HepG2 (cell line): ENCODE measurements at regions not wholly inside any gene's neighbourhood (a gene's known extent, or its start where the extent isn't known, plus 50 kb on each side); places are given as distances from the start of the nearest gene placed in this dataset.

Source experiments
- ATAC-seq: fragments of 200-7000 bp; cut with Tn5 transposase; 3 replicates; pipeline ENCODE4 v1.9.1; 2020; ENCODE audit warnings: mild to moderate bottlenecking, moderate library complexity
- BruUV-seq: library from RNA; stranded (reverse); fragments of 400-500 nt; replicated peaks from 2 replicates; lab custom pipeline; 2021; lab: Mats Ljungman, UMichigan
- CTCF ChIA-PET: fragments of 300-600 bp; formaldehyde crosslinking; extraction: SDS; loops from one replicate; lab custom pipeline; 2021; ENCODE audit warnings: low total read pairs, inconsistent platforms, low intra/inter-chr PET ratio; lab: Yijun Ruan, JAX
- POLR2A ChIA-PET: fragments of 350-600 bp; sonication (Branson Sonifier 250); formaldehyde crosslinking; loops from one replicate; lab custom pipeline; 2020; ENCODE audit warnings: antibody characterized with exemption, inconsistent platforms; lab: Yijun Ruan, JAX
- DNase-seq: peaks from one replicate; pipeline ENCODE4 v3.0.0-alpha.2; 2015; ENCODE audit warnings: low spot score
- FAIRE-seq: peaks from 3 replicates; lab custom pipeline; 2011; peaks lifted over from hg19 to GRCh38; lab: Jason Lieb, UNC
- H2AFZ ChIP-seq: one replicate; pipeline ENCODE4 v1.6.1; 2011; ENCODE audit warnings: low read length, inconsistent platforms
- H3K27ac ChIP-seq: fragments of 300-600 bp; 3 replicates; pipeline ENCODE4 v1.8.0; 2011; ENCODE audit warnings: mixed run types, mild to moderate bottlenecking, mixed read lengths, low read length, inconsistent platforms; ENCODE audit not compliant: insufficient read depth; ENCODE audit errors: extremely low read length
- H3K27me3 ChIP-seq, 2 experiments: fragments of 200-600 bp in 1 of 2; 2 replicates in 1 of 2; 3 replicates in 1 of 2; pipeline versions ENCODE4 v1.6.0 to v1.8.0; 2011; ENCODE audit warnings: low read length in 2 of 2, mild to moderate bottlenecking in 2 of 2, moderate library complexity in 2 of 2, inconsistent platforms in 1 of 2; ENCODE audit not compliant: insufficient read depth in 2 of 2, control insufficient read depth in 1 of 2
- H3K36me3 ChIP-seq, 2 experiments: fragments of 200-600 bp in 1 of 2; replicated peaks in 1 of 2; 2 replicates in 1 of 2; 3 replicates in 1 of 2; pipeline versions ENCODE4 v1.5.1 to v1.8.0; 2011; ENCODE audit warnings: low read length in 2 of 2, inconsistent platforms in 1 of 2; ENCODE audit not compliant: insufficient read depth in 2 of 2, control insufficient read depth in 1 of 2
- H3K4me1 ChIP-seq: 2 replicates; pipeline ENCODE4 v1.5.1; 2012; ENCODE audit warnings: low read length, inconsistent platforms; ENCODE audit not compliant: insufficient read depth
- H3K4me2 ChIP-seq: 2 replicates; pipeline ENCODE4 v1.6.0; 2011; ENCODE audit warnings: low read depth, low read length, inconsistent platforms
- H3K4me3 ChIP-seq, 3 experiments: fragments of 200-600 bp in 1 of 3; sonication (generic), shearing (Covaris generic) in 1 of 3; replicated peaks in 1 of 3; 2 replicates each; pipeline ENCODE4 v1.5.1; 2011 to 2016; ENCODE audit warnings: low read length in 3 of 3, inconsistent platforms in 2 of 3, low read depth in 2 of 3, mild to moderate bottlenecking in 2 of 3, control low read depth in 1 of 3, mixed read lengths in 1 of 3; ENCODE audit not compliant: insufficient read depth in 1 of 3
- H3K79me2 ChIP-seq: one replicate; pipeline ENCODE4 v1.6.1; 2011; ENCODE audit warnings: low read length, inconsistent platforms; ENCODE audit not compliant: insufficient read depth
- H3K9ac ChIP-seq: 2 replicates; pipeline ENCODE4 v1.6.0; 2011; ENCODE audit warnings: mild to moderate bottlenecking, low read depth, low read length, inconsistent platforms; ENCODE audit not compliant: insufficient read depth
- H3K9me3 ChIP-seq: 2 replicates; pipeline ENCODE4 v1.5.1; 2012; ENCODE audit warnings: mild to moderate bottlenecking, low read length
- H4K20me1 ChIP-seq: 2 replicates; pipeline ENCODE4 v1.6.0; 2011; ENCODE audit warnings: inconsistent platforms, mild to moderate bottlenecking, low read length, moderate library complexity; ENCODE audit not compliant: insufficient read depth
- ARHGAP35 ChIP-seq: sonication (generic); formaldehyde crosslinking; IDR thresholded peaks from 2 replicates; pipeline ENCODE4 v1.9.0; 2022; ENCODE audit warnings: mild to moderate bottlenecking, inconsistent platforms, moderate library complexity, missing genetic modification reagents, borderline replicate concordance
- GATAD1 ChIP-seq: IDR thresholded peaks from 2 replicates; pipeline ENCODE4 v1.6.1; 2016; ENCODE audit warnings: missing genetic modification reagents, missing compliant biosample characterization
- GTF2F1 ChIP-seq: fragments of 150-350 bp; IDR thresholded peaks from 2 replicates; pipeline ENCODE4 v1.6.1; 2014; ENCODE audit warnings: low read length
- GZF1 ChIP-seq: sonication (generic); formaldehyde crosslinking; IDR thresholded peaks from 2 replicates; pipeline ENCODE4 v1.5.1; 2020; ENCODE audit warnings: mild to moderate bottlenecking, missing genetic modification reagents
- KAT2B ChIP-seq: fragments of 150-350 bp; IDR thresholded peaks from 2 replicates; pipeline ENCODE4 v1.6.1; 2014; ENCODE audit warnings: low read depth, low read length, borderline replicate concordance
- KLF11 ChIP-seq: IDR thresholded peaks from 2 replicates; pipeline ENCODE4 v1.6.1; 2016; ENCODE audit warnings: missing compliant biosample characterization
- KLF13 ChIP-seq: sonication (generic); formaldehyde crosslinking; IDR thresholded peaks from 2 replicates; pipeline ENCODE4 v1.4.0; 2020; ENCODE audit warnings: mild to moderate bottlenecking, missing genetic modification reagents
- MXD4 ChIP-seq: IDR thresholded peaks from 2 replicates; pipeline ENCODE4 v1.6.1; 2016; ENCODE audit warnings: mild to moderate bottlenecking, missing biosample characterization, missing genetic modification reagents
- SRSF1 ChIP-seq: fragments of 200-400 bp; formaldehyde crosslinking; optimal IDR thresholded peaks from 2 replicates; pipeline ENCODE3; 2017; ENCODE audit warnings: mild to moderate bottlenecking, low read depth, low read length, moderate library complexity
- ZNF10 ChIP-seq: sonication (generic); formaldehyde crosslinking; IDR thresholded peaks from 2 replicates; pipeline ENCODE4 v1.4.0; 2020; ENCODE audit warnings: mild to moderate bottlenecking, low read depth, missing genetic modification reagents, borderline replicate concordance
- ZNF674 ChIP-seq: sonication (generic); formaldehyde crosslinking; IDR thresholded peaks from 2 replicates; pipeline ENCODE4 v1.5.0; 2020; ENCODE audit warnings: low read depth, mild to moderate bottlenecking, missing genetic modification reagents
- ZSCAN31 ChIP-seq: sonication (generic); formaldehyde crosslinking; IDR thresholded peaks from 2 replicates; pipeline ENCODE4 v1.5.0; 2020; ENCODE audit warnings: low read depth, mild to moderate bottlenecking, missing genetic modification reagents
- WGBS: methylation state at CpG from one replicate; pipeline ENCODE4 v1.1.6; 2017; ENCODE audit warnings: low lambda C conversion rate; 5-methylcytosine and 5-hydroxymethylcytosine counted together
- in situ Hi-C: cut with HindIII; loops from 2 replicates; pipeline ENCODE4 v1.10.0; 2017; ENCODE audit warnings: low pct_unique_long_range_greater_than_20kb; ENCODE audit not compliant: extremely low pct_ligation_motif_present
- intact Hi-C: fragments of 100-400 bp; cut with micrococcal nuclease; formaldehyde crosslinking; loops from one replicate; pipeline ENCODE4 v1.10.0; 2022; ENCODE audit not compliant: unreplicated experiment
- TF ChIP-seq, protein P1 (sequence below): IDR thresholded peaks from 2 replicates; pipeline ENCODE4 v1.6.1; 2018; ENCODE audit warnings: missing genetic modification reagents
- TF ChIP-seq, protein P2 (sequence below): IDR thresholded peaks from 2 replicates; pipeline ENCODE4 v1.6.1; 2016; ENCODE audit warnings: low read depth
- TF ChIP-seq, protein P3 (sequence below): sonication (generic); formaldehyde crosslinking; IDR thresholded peaks from 2 replicates; pipeline ENCODE4 v1.4.0; 2020; ENCODE audit warnings: mild to moderate bottlenecking, missing genetic modification reagents
- TF ChIP-seq, protein P4 (sequence below): sonication (generic); formaldehyde crosslinking; IDR thresholded peaks from 2 replicates; pipeline ENCODE4 v1.4.0; 2020; ENCODE audit warnings: missing genetic modification reagents

- H2AFZ ChIP-seq = no peak overlapping the region
- H3K9ac ChIP-seq = no peak overlapping the region
- in situ Hi-C loops (no loop called here), intact Hi-C loops (no loop called here)
- CTCF ChIA-PET = no interaction called here
- H3K27me3 ChIP-seq = no peaks in the 10 kb centered on the region
- H3K27ac ChIP-seq = no peak overlapping the region
- H3K4me2 ChIP-seq = no peak overlapping the region
- TF ChIP-seq GZF1 (CRISPR knock-in tag) (no peak), ZSCAN31 (CRISPR knock-in tag) (no peak), ARHGAP35 (CRISPR knock-in tag) (no peak), KAT2B (no peak), GATAD1 (CRISPR knock-in tag) (no peak), KLF11 (CRISPR knock-in tag) (no peak), ZNF674 (CRISPR knock-in tag) (no peak), GTF2F1 (no peak), KLF13 (CRISPR knock-in tag) (no peak), SRSF1 (no peak), ZNF10 (CRISPR knock-in tag) (no peak), MXD4 (no peak)
- TF ChIP-seq, protein P1, sequence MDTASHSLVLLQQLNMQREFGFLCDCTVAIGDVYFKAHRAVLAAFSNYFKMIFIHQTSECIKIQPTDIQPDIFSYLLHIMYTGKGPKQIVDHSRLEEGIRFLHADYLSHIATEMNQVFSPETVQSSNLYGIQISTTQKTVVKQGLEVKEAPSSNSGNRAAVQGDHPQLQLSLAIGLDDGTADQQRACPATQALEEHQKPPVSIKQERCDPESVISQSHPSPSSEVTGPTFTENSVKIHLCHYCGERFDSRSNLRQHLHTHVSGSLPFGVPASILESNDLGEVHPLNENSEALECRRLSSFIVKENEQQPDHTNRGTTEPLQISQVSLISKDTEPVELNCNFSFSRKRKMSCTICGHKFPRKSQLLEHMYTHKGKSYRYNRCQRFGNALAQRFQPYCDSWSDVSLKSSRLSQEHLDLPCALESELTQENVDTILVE (CRISPR knock-in tag) = no peak
- TF ChIP-seq, protein P2, sequence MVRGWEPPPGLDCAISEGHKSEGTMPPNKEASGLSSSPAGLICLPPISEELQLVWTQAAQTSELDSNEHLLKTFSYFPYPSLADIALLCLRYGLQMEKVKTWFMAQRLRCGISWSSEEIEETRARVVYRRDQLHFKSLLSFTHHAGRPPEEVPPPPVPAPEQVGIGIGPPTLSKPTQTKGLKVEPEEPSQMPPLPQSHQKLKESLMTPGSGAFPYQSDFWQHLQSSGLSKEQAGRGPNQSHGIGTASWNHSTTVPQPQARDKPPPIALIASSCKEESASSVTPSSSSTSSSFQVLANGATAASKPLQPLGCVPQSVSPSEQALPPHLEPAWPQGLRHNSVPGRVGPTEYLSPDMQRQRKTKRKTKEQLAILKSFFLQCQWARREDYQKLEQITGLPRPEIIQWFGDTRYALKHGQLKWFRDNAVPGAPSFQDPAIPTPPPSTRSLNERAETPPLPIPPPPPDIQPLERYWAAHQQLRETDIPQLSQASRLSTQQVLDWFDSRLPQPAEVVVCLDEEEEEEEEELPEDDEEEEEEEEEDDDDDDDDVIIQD = no peak
- TF ChIP-seq, protein P3, sequence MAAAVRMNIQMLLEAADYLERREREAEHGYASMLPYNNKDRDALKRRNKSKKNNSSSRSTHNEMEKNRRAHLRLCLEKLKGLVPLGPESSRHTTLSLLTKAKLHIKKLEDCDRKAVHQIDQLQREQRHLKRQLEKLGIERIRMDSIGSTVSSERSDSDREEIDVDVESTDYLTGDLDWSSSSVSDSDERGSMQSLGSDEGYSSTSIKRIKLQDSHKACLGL (CRISPR knock-in tag) = no peak
- TF ChIP-seq, protein P4, sequence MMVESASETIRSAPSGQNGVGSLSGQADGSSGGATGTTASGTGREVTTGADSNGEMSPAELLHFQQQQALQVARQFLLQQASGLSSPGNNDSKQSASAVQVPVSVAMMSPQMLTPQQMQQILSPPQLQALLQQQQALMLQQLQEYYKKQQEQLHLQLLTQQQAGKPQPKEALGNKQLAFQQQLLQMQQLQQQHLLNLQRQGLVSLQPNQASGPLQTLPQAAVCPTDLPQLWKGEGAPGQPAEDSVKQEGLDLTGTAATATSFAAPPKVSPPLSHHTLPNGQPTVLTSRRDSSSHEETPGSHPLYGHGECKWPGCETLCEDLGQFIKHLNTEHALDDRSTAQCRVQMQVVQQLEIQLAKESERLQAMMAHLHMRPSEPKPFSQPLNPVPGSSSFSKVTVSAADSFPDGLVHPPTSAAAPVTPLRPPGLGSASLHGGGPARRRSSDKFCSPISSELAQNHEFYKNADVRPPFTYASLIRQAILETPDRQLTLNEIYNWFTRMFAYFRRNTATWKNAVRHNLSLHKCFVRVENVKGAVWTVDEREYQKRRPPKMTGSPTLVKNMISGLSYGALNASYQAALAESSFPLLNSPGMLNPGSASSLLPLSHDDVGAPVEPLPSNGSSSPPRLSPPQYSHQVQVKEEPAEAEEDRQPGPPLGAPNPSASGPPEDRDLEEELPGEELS = no peak
- no peaks in the 10 kb centered on the region for H3K9me3 ChIP-seq
- WGBS = 9% methylated on average over 3 of the region's 3 CpGs
- FAIRE-seq = no peak
- H3K36me3 ChIP-seq = no peaks in the 10 kb centered on the region
- no peak for DNase-seq
- no peaks in the 10 kb centered on the region for H3K4me1 ChIP-seq
- no peaks in the 10 kb centered on the region for H3K79me2 ChIP-seq
- H3K4me3 ChIP-seq = no peak overlapping the region
- no peak for ATAC-seq
- no TSS peak for BruUV-seq
- POLR2A ChIA-PET = no interaction called here
- no peaks in the 10 kb centered on the region for H4K20me1 ChIP-seq
Measured at GRCh38 chr3:59304296-59304695, 254.5 kb upstream of the CFAP20DC start.
